Activated naive CD8-positive, alpha-beta T cell treated with anti-CD3 and anti-CD28 coated beads for 36 hours (primary cell): ENCODE measurements at regions not wholly inside any gene's neighbourhood (a gene's known extent, or its start where the extent isn't known, plus 50 kb on each side); places are given as distances from the start of the nearest gene placed in this dataset.

Experiments used
- DNase-seq: peaks from one replicate; pipeline ENCODE4 v3.0.0; 2021
- H3K27ac Mint-ChIP-seq: one replicate; pipeline ENCODE4 v1.8.0; 2022; ENCODE audit warnings: mild to moderate bottlenecking, moderate library complexity, mixed read lengths
- H3K27me3 Mint-ChIP-seq: one replicate; pipeline ENCODE4 v1.8.0; 2022; ENCODE audit warnings: mild to moderate bottlenecking, mixed read lengths
- H3K36me3 Mint-ChIP-seq: one replicate; pipeline ENCODE4 v1.8.0; 2021; ENCODE audit warnings: mild to moderate bottlenecking, mixed read lengths
- H3K4me1 Mint-ChIP-seq: one replicate; pipeline ENCODE4 v1.8.0; 2021; ENCODE audit warnings: mixed read lengths
- H3K4me3 Mint-ChIP-seq: one replicate; pipeline ENCODE4 v1.8.0; 2022; ENCODE audit warnings: mild to moderate bottlenecking, moderate library complexity, mixed read lengths
- H3K9me3 Mint-ChIP-seq: one replicate; pipeline ENCODE4 v1.8.0; 2022; ENCODE audit warnings: mixed read lengths

DNA sequence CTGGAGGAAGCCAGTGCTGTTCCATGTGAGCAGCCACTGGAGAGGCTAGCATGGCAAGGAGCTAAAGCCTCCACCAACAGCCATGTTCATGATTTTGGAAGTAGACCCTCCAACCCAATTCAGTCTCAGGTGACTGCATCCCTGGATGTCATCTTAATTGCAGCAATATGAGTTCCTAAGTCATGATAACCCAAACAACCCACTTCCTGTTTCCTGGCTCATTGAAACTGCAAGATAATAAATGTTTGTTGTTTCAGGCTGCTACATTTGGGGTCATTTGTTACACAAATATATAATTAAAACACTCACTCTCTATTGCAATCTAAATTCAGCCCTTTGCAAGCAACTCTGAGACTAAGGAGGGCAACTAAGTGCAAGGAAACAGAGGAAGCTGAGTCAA, 62.4 kb upstream of the SLC24A5 start:
- H3K4me1 Mint-ChIP-seq: no peaks in the 10 kb centered on the region
- DNase-seq: no peak
- H3K36me3 Mint-ChIP-seq: no peaks in the 10 kb centered on the region
- H3K27me3 Mint-ChIP-seq: peaks cover 8% of the 10 kb centered on the region
- H3K4me3 Mint-ChIP-seq: no peak overlapping the region
- H3K27ac Mint-ChIP-seq: no peak overlapping the region
- H3K9me3 Mint-ChIP-seq: peaks cover 10% of the 10 kb centered on the region

DNA sequence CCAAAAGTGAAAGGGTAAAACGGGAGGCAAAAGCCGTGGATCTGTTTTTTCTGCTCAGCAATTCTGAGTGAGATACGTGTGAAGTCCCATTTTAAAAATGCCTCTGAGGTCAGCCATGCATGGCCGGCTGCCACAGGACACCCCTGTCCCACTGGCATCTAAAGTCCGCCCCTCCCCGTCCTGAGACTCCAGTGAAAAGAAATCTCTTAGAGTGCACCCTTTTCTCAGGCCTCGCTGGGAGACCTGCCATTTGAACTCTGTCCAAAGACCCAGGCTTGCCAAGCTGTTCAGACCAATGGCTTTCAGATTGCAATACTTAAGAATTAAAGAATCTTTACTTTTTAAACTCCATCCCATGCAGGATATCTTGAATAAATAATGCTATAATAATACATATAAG, 61.0 kb upstream of the SLC24A5 start:
- Mint-ChIP-seq H3K4me1 (no peaks in the 10 kb centered on the region), H3K27ac (no peak overlapping the region), H3K27me3 (peaks cover 4% of the 10 kb centered on the region), H3K4me3 (no peak overlapping the region), H3K36me3 (no peaks in the 10 kb centered on the region), H3K9me3 (peaks cover 4% of the 10 kb centered on the region)
- no peak for DNase-seq

DNA sequence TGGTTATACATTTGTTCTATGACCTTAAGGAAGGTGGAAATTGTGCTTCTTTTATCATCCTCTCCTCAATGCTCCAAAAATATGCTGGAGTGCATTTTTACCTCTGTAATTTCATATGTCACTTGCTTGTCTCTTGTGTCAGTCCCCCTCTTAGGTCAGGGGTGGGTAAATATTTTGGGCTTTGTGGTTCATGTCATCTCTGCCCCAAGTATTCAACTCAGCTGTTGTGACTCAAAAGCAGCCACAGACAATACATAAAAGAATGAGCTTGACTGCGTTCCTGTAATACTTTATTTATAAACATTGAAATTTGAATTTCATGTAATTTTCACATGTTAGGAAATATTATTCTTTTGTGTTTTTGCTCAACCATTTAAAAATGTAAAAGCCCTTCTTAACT, 60.4 kb upstream of the SLC24A5 start:
- H3K4me1 Mint-ChIP-seq: no peaks in the 10 kb centered on the region
- peaks cover 2% of the 10 kb centered on the region for H3K27me3 Mint-ChIP-seq
- no peaks in the 10 kb centered on the region for H3K36me3 Mint-ChIP-seq
- H3K27ac Mint-ChIP-seq: no peak overlapping the region
- DNase-seq: no peak
- no peak overlapping the region for H3K4me3 Mint-ChIP-seq
- H3K9me3 Mint-ChIP-seq: peaks cover 2% of the 10 kb centered on the region

DNA sequence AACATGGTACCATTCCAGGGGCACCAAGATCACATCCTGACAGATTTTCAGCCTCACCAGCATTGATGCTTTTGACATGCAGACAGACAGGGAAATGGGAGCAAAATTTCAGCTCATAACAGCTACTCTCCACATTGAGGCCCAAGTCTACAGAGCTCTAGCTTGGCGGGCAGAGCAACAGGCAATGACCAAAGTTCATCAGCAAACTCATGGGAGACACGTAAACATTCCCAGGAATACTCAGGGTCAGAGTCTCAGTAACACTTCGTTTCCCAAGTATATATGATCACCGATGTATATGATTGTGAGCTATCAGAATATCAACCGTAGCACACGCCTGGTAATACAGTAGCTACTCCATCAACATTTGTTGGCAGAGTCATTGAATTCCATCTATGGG, 59.2 kb upstream of the SLC24A5 start:
- Mint-ChIP-seq H3K4me3 (no peak overlapping the region), H3K27ac (no peak overlapping the region), H3K36me3 (no peaks in the 10 kb centered on the region), H3K4me1 (no peaks in the 10 kb centered on the region), H3K9me3 (no peaks in the 10 kb centered on the region), H3K27me3 (no peaks in the 10 kb centered on the region)
- no peak for DNase-seq

DNA sequence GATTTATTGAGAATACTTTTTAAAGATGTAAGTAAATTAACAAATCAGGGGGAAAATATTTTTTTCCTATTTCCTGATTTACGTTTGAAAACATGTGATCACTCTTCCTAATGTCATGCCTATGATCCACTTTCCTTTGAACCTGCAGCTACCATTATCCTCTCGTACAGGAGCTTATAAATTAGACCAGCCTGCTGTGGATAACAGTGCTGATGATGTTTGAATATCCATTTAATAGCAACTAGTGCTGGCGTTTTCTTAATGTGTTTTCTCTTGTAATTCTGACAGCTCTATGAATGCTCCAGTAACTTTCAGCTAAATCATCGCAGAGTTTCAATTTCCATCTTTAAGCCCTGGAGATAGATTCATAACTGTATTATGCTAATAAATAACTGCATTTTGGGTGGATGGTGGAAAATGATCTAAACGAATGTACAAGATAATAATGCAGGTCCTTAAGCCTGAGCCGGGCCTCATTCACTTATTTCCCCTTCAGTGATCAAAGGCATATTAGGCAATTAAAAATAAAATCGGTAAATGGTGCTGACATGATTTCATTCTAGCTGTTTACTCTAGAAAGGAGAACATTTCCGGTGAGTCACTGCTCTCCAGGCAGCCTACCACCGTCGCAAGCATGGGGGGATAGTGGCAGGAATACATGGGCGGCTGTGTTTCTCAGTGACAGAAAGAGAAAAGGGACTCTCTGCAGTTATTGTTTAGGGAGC, 58.5 kb upstream of the SLC24A5 start:
- Mint-ChIP-seq H3K9me3 (no peaks in the 10 kb centered on the region), H3K36me3 (no peaks in the 10 kb centered on the region), H3K27me3 (no peaks in the 10 kb centered on the region), H3K4me1 (no peaks in the 10 kb centered on the region), H3K27ac (no peak overlapping the region), H3K4me3 (no peak overlapping the region)
- no peak for DNase-seq

DNA sequence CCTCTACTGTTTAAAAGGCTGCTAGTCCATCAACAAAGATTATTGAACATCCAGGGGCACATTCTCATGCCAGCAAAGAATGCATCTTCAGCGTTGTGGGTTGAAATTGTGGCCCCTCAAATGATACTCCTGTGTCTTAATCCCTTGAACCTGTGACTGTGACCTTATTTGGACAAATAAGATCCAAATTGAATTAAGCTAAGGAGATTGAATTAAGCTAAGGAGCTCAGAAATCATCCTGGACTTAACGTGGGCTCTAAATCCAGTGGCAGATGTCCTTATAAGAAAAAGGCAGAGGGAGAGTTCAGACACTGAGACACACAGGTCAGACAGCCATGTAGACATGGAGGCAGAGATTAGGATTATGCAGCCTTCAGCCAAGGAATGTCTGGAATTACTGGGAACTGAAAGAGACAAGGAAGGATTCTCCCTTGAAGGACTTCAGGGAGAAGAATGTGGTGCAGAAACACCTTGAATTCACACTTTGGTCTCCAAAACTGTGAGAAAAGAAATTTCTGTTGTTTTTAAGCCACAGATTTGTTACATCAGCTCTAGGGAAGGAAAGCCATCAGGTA, 57.3 kb upstream of the SLC24A5 start:
- H3K27ac Mint-ChIP-seq: no peak overlapping the region
- no peak overlapping the region for H3K4me3 Mint-ChIP-seq
- no peak for DNase-seq
- H3K9me3 Mint-ChIP-seq: no peaks in the 10 kb centered on the region
- H3K4me1 Mint-ChIP-seq: no peaks in the 10 kb centered on the region
- H3K27me3 Mint-ChIP-seq: no peaks in the 10 kb centered on the region
- no peaks in the 10 kb centered on the region for H3K36me3 Mint-ChIP-seq

DNA sequence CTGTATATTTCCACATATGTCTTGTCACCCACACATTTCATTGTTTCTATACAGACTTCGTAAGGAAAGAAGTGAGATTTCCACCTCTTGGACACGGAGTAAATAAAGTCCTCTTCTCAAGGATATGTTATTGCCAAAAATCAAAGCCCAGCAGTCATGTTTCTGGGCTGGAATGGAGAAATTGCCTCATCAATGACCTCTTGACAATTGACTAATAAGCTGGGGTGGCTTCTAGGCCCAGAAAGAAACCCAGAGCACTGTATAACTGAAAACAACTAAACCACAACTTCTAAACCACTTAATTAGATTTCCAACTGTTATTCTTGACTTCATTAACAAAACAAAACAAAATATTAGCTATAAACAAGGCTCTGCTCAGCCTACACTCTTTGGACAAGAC, 56.4 kb upstream of the SLC24A5 start:
- Mint-ChIP-seq H3K36me3 (no peaks in the 10 kb centered on the region), H3K27me3 (no peaks in the 10 kb centered on the region), H3K27ac (no peak overlapping the region), H3K4me1 (no peaks in the 10 kb centered on the region), H3K9me3 (no peaks in the 10 kb centered on the region), H3K4me3 (no peak overlapping the region)
- DNase-seq: no peak

DNA sequence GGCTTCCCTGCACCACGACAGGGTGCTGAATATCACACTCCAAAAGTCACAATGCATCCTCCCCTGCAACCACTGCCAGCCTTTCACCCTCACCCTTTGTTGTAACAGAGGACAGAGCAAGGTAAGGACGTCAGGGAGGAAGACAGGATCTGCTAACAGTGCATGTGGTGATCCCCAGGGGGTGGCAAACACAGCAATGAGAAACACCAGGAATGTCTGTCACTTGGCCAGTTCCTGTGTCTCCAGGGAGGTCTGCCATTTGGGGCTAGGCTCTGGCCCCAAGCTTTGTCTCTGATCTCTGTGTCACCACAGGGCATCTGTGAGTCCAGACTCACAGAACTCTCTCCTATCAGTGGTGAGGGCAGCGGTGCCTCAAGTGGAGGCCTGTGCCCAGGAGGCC, 54.3 kb upstream of the SLC24A5 start:
- Mint-ChIP-seq H3K36me3 (peaks cover 2% of the 10 kb centered on the region), H3K4me1 (no peaks in the 10 kb centered on the region), H3K4me3 (no peak overlapping the region), H3K27ac (no peak overlapping the region), H3K9me3 (no peaks in the 10 kb centered on the region), H3K27me3 (no peaks in the 10 kb centered on the region)
- no peak for DNase-seq
